Tibial nerve (tissue), 4 donors: ENCODE measurements at regions not wholly inside any gene's neighbourhood (a gene's known extent, or its start where the extent isn't known, plus 50 kb on each side); places are given as distances from the start of the nearest gene placed in this dataset.

Experiments
- DNase-seq, 2 donors: peaks; one replicate each; pipeline ENCODE4 v3.0.0-alpha.2; 2019; ENCODE audit warnings: low spot score in 2 of 2
- H3K27ac ChIP-seq, 4 donors: fragments of 200-600 bp; sonication (generic) in 3 of 4; one replicate each; pipeline ENCODE4 v1.5.1; 2017 to 2019; ENCODE audit warnings: mild to moderate bottlenecking in 1 of 4
- H3K27me3 ChIP-seq, 2 donors: fragments of 200-600 bp; sonication (generic) in 1 of 2; one replicate each; pipeline versions ENCODE4 v1.5.1 to v1.6.0; 2017 to 2019
- H3K36me3 ChIP-seq, 3 donors: fragments of 200-600 bp; sonication (generic); one replicate each; pipeline ENCODE4 v1.5.1; 2018 to 2019
- H3K4me1 ChIP-seq, 4 donors: fragments of 200-600 bp; sonication (generic) in 3 of 4; one replicate each; pipeline ENCODE4 v1.5.1; 2017 to 2019
- H3K4me3 ChIP-seq, 4 donors: fragments of 200-600 bp; sonication (generic) in 3 of 4; one replicate each; pipeline ENCODE4 v1.5.1; 2017 to 2019; ENCODE audit warnings: mild to moderate bottlenecking in 1 of 4, moderate library complexity in 1 of 4
- H3K9me3 ChIP-seq, 4 donors: fragments of 200-600 bp; sonication (generic) in 3 of 4; one replicate each; pipeline ENCODE4 v1.5.1; 2017 to 2019
- CTCF ChIP-seq, 5 experiments: fragments of 200-600 bp in 3 of 5; fragments of 450-650 bp in 2 of 5; sonication (generic) in 3 of 5; IDR thresholded peaks; one replicate each; pipeline ENCODE4 v1.5.1; 2016 to 2019; ENCODE audit warnings: antibody characterized with exemption in 5 of 5, mild to moderate bottlenecking in 3 of 5, moderate library complexity in 2 of 5
- EP300 ChIP-seq, 2 donors: sonication (generic); formaldehyde crosslinking; IDR thresholded peaks; one replicate each; pipeline ENCODE4 v1.6.1; 2017; ENCODE audit warnings: antibody characterized with exemption in 2 of 2, mild to moderate bottlenecking in 1 of 2
- POLR2A ChIP-seq, 2 donors: fragments of 450-650 bp; IDR thresholded peaks; one replicate each; pipeline ENCODE4 v1.6.1; 2017; ENCODE audit warnings: antibody characterized with exemption in 2 of 2, mild to moderate bottlenecking in 2 of 2, moderate library complexity in 2 of 2
- WGBS, 2 donors: methylation state at CpG; one replicate each; pipeline ENCODE4 v1.1.5; 2018; 5-methylcytosine and 5-hydroxymethylcytosine counted together

GRCh38 chr1:82762829-82763532 is 962.2 kb downstream of the ADGRL2 start:
- TF ChIP-seq CTCF (IDR thresholded peaks at IDR 0.05) (no peak), EP300 (IDR thresholded peaks at IDR 0.05) (no peak), POLR2A (IDR thresholded peaks at IDR 0.05) (no peak)
- H3K9me3 ChIP-seq = no peaks in the 10 kb centered on the region
- no peak overlapping the region for H3K27ac ChIP-seq
- H3K4me1 ChIP-seq = no peaks in the 10 kb centered on the region
- no peaks in the 10 kb centered on the region for H3K27me3 ChIP-seq
- DNase-seq = no peak
- H3K36me3 ChIP-seq = no peaks in the 10 kb centered on the region
- no peak overlapping the region for H3K4me3 ChIP-seq

GRCh38 chr1:82759035-82759434 is 958.3 kb downstream of the ADGRL2 start:
- TF ChIP-seq POLR2A (IDR thresholded peaks at IDR 0.05) = no peak

GRCh38 chr1:82755671-82756070 is 954.9 kb downstream of the ADGRL2 start:
- Histone ChIP-seq H3K4me1 (no peaks in the 10 kb centered on the region), H3K27ac (no peak overlapping the region), H3K27me3 (no peaks in the 10 kb centered on the region), H3K4me3 (no peak overlapping the region), H3K9me3 (no peaks in the 10 kb centered on the region), H3K36me3 (no peaks in the 10 kb centered on the region)
- WGBS, 2 donors = 62 to 64% methylated on average over 4 of the region's 4 CpGs
- no peak for TF ChIP-seq CTCF (IDR thresholded peaks at IDR 0.05)
- no peak for TF ChIP-seq EP300 (IDR thresholded peaks at IDR 0.05)
- TF ChIP-seq POLR2A (IDR thresholded peaks at IDR 0.05) = no peak
- DNase-seq = no peak

More at GRCh38 chr1:82759035-82759434, 958.3 kb downstream of the ADGRL2 start:
- WGBS, 2 donors = 81 to 88% methylated on average over 3 of the region's 3 CpGs
- Histone ChIP-seq H3K4me3 (no peak overlapping the region), H3K4me1 (no peaks in the 10 kb centered on the region), H3K27me3 (no peaks in the 10 kb centered on the region), H3K36me3 (no peaks in the 10 kb centered on the region), H3K9me3 (no peaks in the 10 kb centered on the region), H3K27ac (no peak overlapping the region)
- DNase-seq = no peak

- no peak for DNase-seq
- WGBS, 2 donors = 80 to 86% methylated on average over 3 of the region's 3 CpGs
- H3K9me3 ChIP-seq = no peaks in the 10 kb centered on the region
- H3K36me3 ChIP-seq = no peaks in the 10 kb centered on the region
- H3K27me3 ChIP-seq = no peaks in the 10 kb centered on the region
- TF ChIP-seq CTCF (IDR thresholded peaks at IDR 0.05) (no peak), POLR2A (IDR thresholded peaks at IDR 0.05) (no peak), EP300 (IDR thresholded peaks at IDR 0.05) (no peak)
- H3K4me1 ChIP-seq = no peaks in the 10 kb centered on the region
- H3K4me3 ChIP-seq = no peak overlapping the region
- no peak overlapping the region for H3K27ac ChIP-seq
Measured at GRCh38 chr1:82755191-82755590, 954.5 kb downstream of the ADGRL2 start.

GRCh38 chr1:82752046-82752445 is 951.3 kb downstream of the ADGRL2 start:
- no peaks in the 10 kb centered on the region for H3K36me3 ChIP-seq
- DNase-seq = no peak
- TF ChIP-seq POLR2A (IDR thresholded peaks at IDR 0.05) = no peak
- no peak for TF ChIP-seq EP300 (IDR thresholded peaks at IDR 0.05)
- no peak for TF ChIP-seq CTCF (IDR thresholded peaks at IDR 0.05)
- no peak overlapping the region for H3K27ac ChIP-seq
- 74 to 86% methylated on average over 3 of the region's 3 CpGs for WGBS, 2 donors
- H3K4me3 ChIP-seq = no peak overlapping the region
- no peaks in the 10 kb centered on the region for H3K4me1 ChIP-seq
- no peaks in the 10 kb centered on the region for H3K27me3 ChIP-seq
- no peaks in the 10 kb centered on the region for H3K9me3 ChIP-seq
